HG02610 (cell line): ENCODE measurements at regions not wholly inside any gene's neighbourhood (a gene's known extent, or its start where the extent isn't known, plus 50 kb on each side); places are given as distances from the start of the nearest gene placed in this dataset.
"Not testable (repeated sequence)": the region's sequence is repeated elsewhere in the genome, so short reads cannot be mapped to it uniquely, and the experiment has no call there.

Experiments
- ATAC-seq: cut with Tn5 transposase; IDR thresholded peaks from one replicate; pipeline ENCODE4 v1.9.1; 2021; ENCODE audit warnings: mild to moderate bottlenecking, moderate library complexity; ENCODE audit not compliant: unreplicated experiment

- no peak for ATAC-seq
Observed at GRCh38 chr1:232180779-232181136, 449.2 kb downstream of the SIPA1L2 start.

- ATAC-seq, result no peak
Observed at GRCh38 chr1:232179896-232180778, 449.8 kb downstream of the SIPA1L2 start.

GRCh38 chr1:232178191-232178590 lies 451.7 kb downstream of the SIPA1L2 start:
- no peak for ATAC-seq

GRCh38 chr1:232177438-232177837 lies 452.5 kb downstream of the SIPA1L2 start:
- no peak for ATAC-seq

GRCh38 chr1:232176222-232176621 lies 453.7 kb downstream of the SIPA1L2 start:
- no peak for ATAC-seq

GRCh38 chr1:232174306-232174705 lies 455.6 kb downstream of the SIPA1L2 start:
- ATAC-seq, result no peak

- no peak for ATAC-seq
Observed at GRCh38 chr1:232172563-232172962, 457.4 kb downstream of the SIPA1L2 start.

GRCh38 chr1:232170909-232171308 lies 459.0 kb downstream of the SIPA1L2 start:
- ATAC-seq, result no peak

GRCh38 chr1:232169436-232169835 lies 460.5 kb downstream of the SIPA1L2 start:
- no peak for ATAC-seq

- ATAC-seq, result no peak
Observed at GRCh38 chr1:232168508-232168907, 461.4 kb downstream of the SIPA1L2 start.

GRCh38 chr1:232166942-232167341 lies 463.0 kb downstream of the SIPA1L2 start:
- ATAC-seq, result no peak

- no peak for ATAC-seq
Observed at GRCh38 chr1:232164078-232164963, 465.6 kb downstream of the SIPA1L2 start.

GRCh38 chr1:232163533-232163932 lies 466.4 kb downstream of the SIPA1L2 start:
- ATAC-seq, result no peak

GRCh38 chr1:232162001-232162400 lies 467.9 kb downstream of the SIPA1L2 start:
- ATAC-seq, result no peak

- ATAC-seq, result not testable (repeated sequence)
Observed at GRCh38 chr1:232158558-232158957, 471.4 kb downstream of the SIPA1L2 start.

- not testable (repeated sequence) for ATAC-seq
Observed at GRCh38 chr1:232156070-232156469, 473.9 kb downstream of the SIPA1L2 start.

GRCh38 chr1:232153652-232154051 lies 476.3 kb downstream of the SIPA1L2 start:
- ATAC-seq, result no peak

GRCh38 chr1:232150770-232151548 lies 479.0 kb downstream of the SIPA1L2 start:
- no peak for ATAC-seq

- no peak for ATAC-seq
Observed at GRCh38 chr1:232149287-232150201, 480.4 kb downstream of the SIPA1L2 start.

GRCh38 chr1:232147215-232147614 lies 482.7 kb downstream of the SIPA1L2 start:
- no peak for ATAC-seq
